ENCODE measurements at regions not wholly inside any gene's neighbourhood (a gene's known extent, or its start where the extent isn't known, plus 50 kb on each side); places are given as distances from the start of the nearest gene placed in this dataset.

DNA sequence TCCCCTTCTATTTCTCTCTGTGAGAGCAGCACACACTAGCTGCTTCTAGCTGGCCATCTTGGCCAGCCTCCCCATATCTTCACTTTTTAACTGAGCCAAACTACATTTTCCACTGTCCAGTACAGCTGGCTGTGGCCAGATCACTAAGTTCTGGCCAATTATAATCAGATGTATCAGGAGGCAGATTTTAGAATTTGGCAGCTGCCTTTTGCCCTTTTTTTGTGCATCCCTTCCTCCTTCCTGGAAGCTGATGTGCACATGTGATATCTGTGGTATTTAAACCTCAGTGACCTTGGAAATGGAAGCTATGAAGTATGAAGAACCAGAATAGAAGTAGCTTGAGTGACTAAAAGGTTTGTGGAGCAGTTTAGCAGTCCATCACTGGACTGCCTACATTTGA is 49.8 kb upstream of the ANO6 start:
- no peak for TF ChIP-seq RBBP5 (conservative IDR thresholded peaks at IDR 0.05)
- TF ChIP-seq, protein P1, sequence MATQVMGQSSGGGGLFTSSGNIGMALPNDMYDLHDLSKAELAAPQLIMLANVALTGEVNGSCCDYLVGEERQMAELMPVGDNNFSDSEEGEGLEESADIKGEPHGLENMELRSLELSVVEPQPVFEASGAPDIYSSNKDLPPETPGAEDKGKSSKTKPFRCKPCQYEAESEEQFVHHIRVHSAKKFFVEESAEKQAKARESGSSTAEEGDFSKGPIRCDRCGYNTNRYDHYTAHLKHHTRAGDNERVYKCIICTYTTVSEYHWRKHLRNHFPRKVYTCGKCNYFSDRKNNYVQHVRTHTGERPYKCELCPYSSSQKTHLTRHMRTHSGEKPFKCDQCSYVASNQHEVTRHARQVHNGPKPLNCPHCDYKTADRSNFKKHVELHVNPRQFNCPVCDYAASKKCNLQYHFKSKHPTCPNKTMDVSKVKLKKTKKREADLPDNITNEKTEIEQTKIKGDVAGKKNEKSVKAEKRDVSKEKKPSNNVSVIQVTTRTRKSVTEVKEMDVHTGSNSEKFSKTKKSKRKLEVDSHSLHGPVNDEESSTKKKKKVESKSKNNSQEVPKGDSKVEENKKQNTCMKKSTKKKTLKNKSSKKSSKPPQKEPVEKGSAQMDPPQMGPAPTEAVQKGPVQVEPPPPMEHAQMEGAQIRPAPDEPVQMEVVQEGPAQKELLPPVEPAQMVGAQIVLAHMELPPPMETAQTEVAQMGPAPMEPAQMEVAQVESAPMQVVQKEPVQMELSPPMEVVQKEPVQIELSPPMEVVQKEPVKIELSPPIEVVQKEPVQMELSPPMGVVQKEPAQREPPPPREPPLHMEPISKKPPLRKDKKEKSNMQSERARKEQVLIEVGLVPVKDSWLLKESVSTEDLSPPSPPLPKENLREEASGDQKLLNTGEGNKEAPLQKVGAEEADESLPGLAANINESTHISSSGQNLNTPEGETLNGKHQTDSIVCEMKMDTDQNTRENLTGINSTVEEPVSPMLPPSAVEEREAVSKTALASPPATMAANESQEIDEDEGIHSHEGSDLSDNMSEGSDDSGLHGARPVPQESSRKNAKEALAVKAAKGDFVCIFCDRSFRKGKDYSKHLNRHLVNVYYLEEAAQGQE (IDR thresholded peaks at IDR 0.05; ENCODE audit: low read depth, low read length): no peak
- TF ChIP-seq, protein P2, sequence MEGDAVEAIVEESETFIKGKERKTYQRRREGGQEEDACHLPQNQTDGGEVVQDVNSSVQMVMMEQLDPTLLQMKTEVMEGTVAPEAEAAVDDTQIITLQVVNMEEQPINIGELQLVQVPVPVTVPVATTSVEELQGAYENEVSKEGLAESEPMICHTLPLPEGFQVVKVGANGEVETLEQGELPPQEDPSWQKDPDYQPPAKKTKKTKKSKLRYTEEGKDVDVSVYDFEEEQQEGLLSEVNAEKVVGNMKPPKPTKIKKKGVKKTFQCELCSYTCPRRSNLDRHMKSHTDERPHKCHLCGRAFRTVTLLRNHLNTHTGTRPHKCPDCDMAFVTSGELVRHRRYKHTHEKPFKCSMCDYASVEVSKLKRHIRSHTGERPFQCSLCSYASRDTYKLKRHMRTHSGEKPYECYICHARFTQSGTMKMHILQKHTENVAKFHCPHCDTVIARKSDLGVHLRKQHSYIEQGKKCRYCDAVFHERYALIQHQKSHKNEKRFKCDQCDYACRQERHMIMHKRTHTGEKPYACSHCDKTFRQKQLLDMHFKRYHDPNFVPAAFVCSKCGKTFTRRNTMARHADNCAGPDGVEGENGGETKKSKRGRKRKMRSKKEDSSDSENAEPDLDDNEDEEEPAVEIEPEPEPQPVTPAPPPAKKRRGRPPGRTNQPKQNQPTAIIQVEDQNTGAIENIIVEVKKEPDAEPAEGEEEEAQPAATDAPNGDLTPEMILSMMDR (IDR thresholded peaks at IDR 0.05 in 2 of 3, conservative IDR thresholded peaks at IDR 0.05 in 1 of 3; ENCODE audit: control insufficient read depth in 2 of 3, extremely low read depth in 1 of 3, insufficient read depth in 1 of 3, low read depth in 3 of 3, low read length in 3 of 3): no peak
- TF ChIP-seq KDM1A (IDR thresholded peaks at IDR 0.05; ENCODE audit: borderline replicate concordance): no peak
- TF ChIP-seq, protein P3, sequence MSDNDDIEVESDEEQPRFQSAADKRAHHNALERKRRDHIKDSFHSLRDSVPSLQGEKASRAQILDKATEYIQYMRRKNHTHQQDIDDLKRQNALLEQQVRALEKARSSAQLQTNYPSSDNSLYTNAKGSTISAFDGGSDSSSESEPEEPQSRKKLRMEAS (IDR thresholded peaks at IDR 0.05; ENCODE audit: low read depth, low read length): no peak
- no peak for TF ChIP-seq ESRRA (IDR thresholded peaks at IDR 0.05; ENCODE audit: low read length)
- TF ChIP-seq CREB1 (IDR thresholded peaks at IDR 0.05; ENCODE audit: low read depth): no peak
- TF ChIP-seq GATAD2B (conservative IDR thresholded peaks at IDR 0.05; ENCODE audit: low read depth): no peak
- TF ChIP-seq TCF7 (IDR thresholded peaks at IDR 0.05; ENCODE audit: borderline replicate concordance): no peak
- TF ChIP-seq E2F4 (IDR thresholded peaks at IDR 0.05; ENCODE audit: low read depth, low read length): no peak
